HFFc6 (cell line): ENCODE measurements at regions not wholly inside any gene's neighbourhood (a gene's known extent, or its start where the extent isn't known, plus 50 kb on each side); places are given as distances from the start of the nearest gene placed in this dataset.
"Not testable (repeated sequence)": the region's sequence is repeated elsewhere in the genome, so short reads cannot be mapped to it uniquely, and the experiment has no call there.

ENCODE experiments used
- DNase-seq: peaks from one replicate; pipeline ENCODE4 v3.0.0-alpha.2; 2018
- H3K27ac Mint-ChIP-seq: 2 replicates; pipeline ENCODE4 v1.8.0; 2020; ENCODE audit warnings: mild to moderate bottlenecking, mixed read lengths
- H3K27me3 Mint-ChIP-seq: 2 replicates; pipeline ENCODE4 v1.8.0; 2021; ENCODE audit warnings: mild to moderate bottlenecking, moderate library complexity, mixed read lengths; ENCODE audit not compliant: insufficient read depth
- H3K36me3 Mint-ChIP-seq: 2 replicates; pipeline ENCODE4 v1.8.0; 2021; ENCODE audit warnings: low read depth, mixed read lengths
- H3K4me1 Mint-ChIP-seq: 2 replicates; pipeline ENCODE4 v1.8.0; 2020; ENCODE audit warnings: low read depth, mixed read lengths
- H3K4me3 Mint-ChIP-seq: 2 replicates; pipeline ENCODE4 v1.8.0; 2020; ENCODE audit warnings: mild to moderate bottlenecking, moderate library complexity, mixed read lengths
- H3K9me3 Mint-ChIP-seq: 2 replicates; pipeline ENCODE4 v1.8.0; 2020; ENCODE audit warnings: mild to moderate bottlenecking, mixed read lengths
- TF ChIP-seq, protein P1 (sequence below): fragments of 200-600 bp; sonication (generic); IDR thresholded peaks from 2 replicates; pipeline ENCODE4 v1.5.0; 2021; ENCODE audit warnings: antibody characterized with exemption, mild to moderate bottlenecking

DNA sequence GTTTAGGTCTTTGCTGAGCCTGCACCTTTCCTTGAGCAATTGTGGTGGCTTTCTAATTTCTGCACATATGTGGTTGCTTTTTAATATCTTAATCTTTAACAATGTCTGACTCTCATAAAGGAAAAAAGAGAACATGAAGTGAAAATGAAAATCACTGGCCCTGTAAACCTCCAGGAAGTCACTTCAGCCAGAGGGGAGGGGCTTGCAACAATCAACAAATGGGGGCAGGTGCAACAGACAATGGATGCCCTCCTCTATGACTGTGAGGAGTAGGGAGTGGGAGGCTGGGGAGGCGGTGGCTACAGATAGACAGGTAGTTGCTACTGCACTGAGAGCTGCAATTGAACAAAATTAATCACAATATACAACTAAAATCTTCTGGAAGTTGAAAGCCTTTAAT, 1377.4 kb downstream of the XPNPEP1 start:
- Mint-ChIP-seq H3K4me1 (no peaks in the 10 kb centered on the region), H3K4me3 (no peak overlapping the region), H3K27me3 (no peaks in the 10 kb centered on the region), H3K9me3 (no peaks in the 10 kb centered on the region), H3K27ac (no peak overlapping the region), H3K36me3 (no peaks in the 10 kb centered on the region)
- DNase-seq, result no peak
- TF ChIP-seq, protein P1, sequence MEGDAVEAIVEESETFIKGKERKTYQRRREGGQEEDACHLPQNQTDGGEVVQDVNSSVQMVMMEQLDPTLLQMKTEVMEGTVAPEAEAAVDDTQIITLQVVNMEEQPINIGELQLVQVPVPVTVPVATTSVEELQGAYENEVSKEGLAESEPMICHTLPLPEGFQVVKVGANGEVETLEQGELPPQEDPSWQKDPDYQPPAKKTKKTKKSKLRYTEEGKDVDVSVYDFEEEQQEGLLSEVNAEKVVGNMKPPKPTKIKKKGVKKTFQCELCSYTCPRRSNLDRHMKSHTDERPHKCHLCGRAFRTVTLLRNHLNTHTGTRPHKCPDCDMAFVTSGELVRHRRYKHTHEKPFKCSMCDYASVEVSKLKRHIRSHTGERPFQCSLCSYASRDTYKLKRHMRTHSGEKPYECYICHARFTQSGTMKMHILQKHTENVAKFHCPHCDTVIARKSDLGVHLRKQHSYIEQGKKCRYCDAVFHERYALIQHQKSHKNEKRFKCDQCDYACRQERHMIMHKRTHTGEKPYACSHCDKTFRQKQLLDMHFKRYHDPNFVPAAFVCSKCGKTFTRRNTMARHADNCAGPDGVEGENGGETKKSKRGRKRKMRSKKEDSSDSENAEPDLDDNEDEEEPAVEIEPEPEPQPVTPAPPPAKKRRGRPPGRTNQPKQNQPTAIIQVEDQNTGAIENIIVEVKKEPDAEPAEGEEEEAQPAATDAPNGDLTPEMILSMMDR, result no peak

DNA sequence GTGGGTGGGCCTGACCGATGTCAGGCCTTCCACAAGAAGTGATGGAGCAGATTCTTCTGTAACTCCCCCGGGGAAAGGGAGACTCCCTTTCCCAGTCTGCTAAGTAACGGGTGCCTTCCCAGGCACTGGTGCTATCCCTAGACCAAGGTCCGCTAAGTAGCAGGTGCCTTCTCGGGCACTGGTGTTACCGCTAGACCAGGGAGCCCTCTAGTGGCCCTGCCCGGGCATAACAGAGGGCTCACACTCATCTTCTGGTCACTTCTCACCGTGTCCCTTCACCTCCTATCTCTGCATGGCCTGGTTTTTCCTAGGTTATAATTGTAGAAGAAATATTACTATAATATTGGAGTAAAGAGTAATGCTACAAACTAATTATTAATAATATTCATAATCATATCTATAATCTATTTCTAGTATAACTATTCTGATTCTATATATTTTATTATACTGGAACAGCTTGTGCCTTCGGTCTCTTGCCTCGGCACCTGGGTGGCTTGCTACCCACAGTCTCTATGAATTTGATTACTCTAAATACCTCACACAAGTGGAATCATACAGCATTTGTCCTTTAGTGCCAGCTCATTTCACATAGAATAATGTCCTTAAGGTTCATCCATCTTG, 1378.7 kb downstream of the XPNPEP1 start:
- DNase-seq, result peak; percentile 45
- H3K4me3 Mint-ChIP-seq, result no peak overlapping the region
- no peak overlapping the region for H3K27ac Mint-ChIP-seq

DNA sequence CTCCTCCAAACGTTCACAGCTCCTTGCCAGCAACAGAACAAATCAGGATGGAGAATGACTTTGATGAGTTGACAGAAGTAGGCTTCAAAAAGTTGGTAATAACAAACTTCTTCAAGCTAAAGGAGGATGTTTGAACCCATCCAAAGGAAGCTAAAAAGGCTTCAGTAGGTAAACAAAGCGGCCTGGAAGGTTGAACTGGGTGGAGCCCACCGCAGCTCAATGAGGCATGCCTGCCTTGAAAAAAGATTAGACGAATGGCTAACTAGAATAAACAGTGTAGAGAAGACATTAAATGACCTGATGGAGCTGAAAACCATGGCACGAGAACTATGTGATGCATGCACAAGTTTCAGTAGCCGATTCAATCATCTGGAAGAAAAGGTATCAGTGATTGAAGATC, 1369.0 kb upstream of the SORCS1 start:
- H3K4me3 Mint-ChIP-seq, H3K27me3 Mint-ChIP-seq, H3K4me1 Mint-ChIP-seq, H3K36me3 Mint-ChIP-seq, DNase-seq, H3K27ac Mint-ChIP-seq: not testable (repeated sequence)
- peaks cover 29% of the 10 kb centered on the region for H3K9me3 Mint-ChIP-seq

More for the DNA sequence above, 1378.7 kb downstream of the XPNPEP1 start:
- Mint-ChIP-seq H3K27me3 (no peaks in the 10 kb centered on the region), H3K4me1 (no peaks in the 10 kb centered on the region), H3K9me3 (no peaks in the 10 kb centered on the region), H3K36me3 (no peaks in the 10 kb centered on the region)
- TF ChIP-seq, protein P1, result peak; percentile 88

DNA sequence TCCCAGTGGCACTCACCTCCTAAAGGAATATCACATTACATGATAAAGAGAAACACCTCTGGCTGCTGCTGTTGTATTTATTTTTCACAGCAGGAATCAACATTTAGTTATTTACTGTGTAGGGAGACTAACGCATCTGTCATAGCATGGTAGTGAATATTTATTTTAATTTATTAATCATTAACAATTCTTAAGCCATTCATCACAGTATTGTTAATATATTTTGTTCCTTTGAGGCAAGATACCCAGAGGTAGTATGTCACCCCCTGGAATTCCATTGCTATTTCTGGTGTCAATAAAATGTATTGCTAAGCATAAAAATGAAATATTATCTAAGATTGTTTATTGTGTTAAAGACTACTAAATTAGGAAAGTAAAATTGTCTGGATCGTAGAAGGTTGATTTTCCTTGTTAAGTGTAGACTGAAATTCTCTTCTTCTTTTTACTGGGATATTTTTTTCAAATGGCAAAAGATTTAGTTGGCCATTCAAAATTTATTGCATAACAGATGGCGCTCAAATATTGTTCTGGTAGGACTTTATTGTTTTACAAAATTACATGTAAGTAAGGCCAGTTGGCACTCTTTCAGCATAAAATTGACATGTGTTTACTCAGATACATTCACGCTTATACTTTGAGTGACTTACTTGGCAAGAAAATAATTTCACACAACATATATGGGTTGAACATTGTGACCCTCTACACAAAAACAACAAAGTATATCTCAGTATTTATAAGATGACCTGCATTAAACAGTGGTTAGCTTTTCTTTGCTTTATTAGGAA, 1358.7 kb upstream of the SORCS1 start:
- no peaks in the 10 kb centered on the region; the same call in 1 of the 2 replicates for H3K4me1 Mint-ChIP-seq
- TF ChIP-seq, protein P1, result no peak
- no peak overlapping the region for H3K27ac Mint-ChIP-seq
- H3K27me3 Mint-ChIP-seq, result peaks cover under 1% of the 10 kb centered on the region; the same call in 1 of the 2 replicates
- H3K36me3 Mint-ChIP-seq, result peaks cover 7% of the 10 kb centered on the region; the same call in 1 of the 2 replicates
- peaks cover 35% of the 10 kb centered on the region for H3K9me3 Mint-ChIP-seq
- H3K4me3 Mint-ChIP-seq, result no peak overlapping the region
- DNase-seq, result no peak

DNA sequence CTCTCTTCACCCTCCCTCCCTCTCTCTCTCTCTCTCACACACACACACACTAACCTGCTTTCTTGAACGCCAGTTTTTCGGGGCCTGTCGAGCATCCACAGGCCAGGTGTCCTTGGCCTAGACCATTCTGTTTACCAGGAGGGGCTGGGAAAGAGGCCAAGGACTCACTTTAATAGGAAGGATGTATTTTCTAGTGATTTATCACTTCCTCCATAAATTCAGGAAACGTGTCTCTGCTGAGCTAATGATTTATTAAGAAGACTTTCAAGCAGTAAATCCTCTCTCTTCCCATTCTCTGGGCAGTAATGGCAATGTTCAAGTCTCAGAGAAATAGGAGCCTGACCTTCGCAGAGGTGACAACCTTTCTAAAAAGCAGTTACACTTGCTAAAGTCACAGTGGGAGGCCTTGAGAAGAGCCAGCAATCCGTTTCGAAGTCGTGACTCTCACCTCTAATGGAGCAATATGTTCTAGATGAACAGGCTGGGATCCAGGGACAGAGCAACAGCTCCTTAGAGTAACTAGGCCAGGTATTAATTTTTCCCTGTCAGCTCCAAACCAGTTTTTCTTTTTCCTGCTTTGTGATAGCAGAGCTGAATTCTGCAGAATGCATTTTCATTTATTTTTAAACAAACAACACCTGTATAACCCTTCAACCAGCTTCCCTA, 1357.5 kb upstream of the SORCS1 start:
- Mint-ChIP-seq H3K4me3 (no peak overlapping the region), H3K36me3 (peaks cover 9% of the 10 kb centered on the region; the same call in 1 of the 2 replicates), H3K27ac (no peak overlapping the region), H3K27me3 (peaks cover 2% of the 10 kb centered on the region; the same call in 1 of the 2 replicates), H3K4me1 (no peaks in the 10 kb centered on the region; the same call in 1 of the 2 replicates), H3K9me3 (peaks cover 30% of the 10 kb centered on the region)
- TF ChIP-seq, protein P1, result no peak
- no peak for DNase-seq
